Pancreas (tissue), 10 donors: ENCODE measurements at regions not wholly inside any gene's neighbourhood (a gene's known extent, or its start where the extent isn't known, plus 50 kb on each side); places are given as distances from the start of the nearest gene placed in this dataset.

ENCODE experiments used
- ATAC-seq, 4 donors: fragments of 200-7000 bp; cut with Tn5 transposase; one replicate each; pipeline versions ENCODE4 v1.8.0 to v1.9.1; 2020; ENCODE audit warnings: mild to moderate bottlenecking in 4 of 4, moderate library complexity in 4 of 4
- DNase-seq, 6 donors: peaks; one replicate each; pipeline ENCODE4 v3.0.0-alpha.2; 2020
- FAIRE-seq: peaks from 2 replicates; lab custom pipeline; 2012; peaks lifted over from hg19 to GRCh38; lab: Jason Lieb, UNC
- H3K27ac ChIP-seq, 4 donors: fragments of 200-600 bp; sonication (generic); 1 replicate in 3 of 4; 2 replicates in 1 of 4; pipeline versions ENCODE4 v1.5.0 to v1.8.0; 2020
- H3K27me3 ChIP-seq, 4 donors: fragments of 200-600 bp; one replicate each; pipeline ENCODE4 v1.8.0; 2021
- H3K36me3 ChIP-seq, 3 donors: fragments of 200-600 bp; sonication (generic) in 1 of 3; one replicate each; pipeline versions ENCODE4 v1.5.0 to v1.8.0; 2020 to 2021
- H3K4me1 ChIP-seq, 3 donors: fragments of 200-600 bp; one replicate each; pipeline ENCODE4 v1.8.0; 2021
- H3K4me3 ChIP-seq, 4 donors: fragments of 200-600 bp; sonication (generic) in 2 of 4; one replicate each; pipeline versions ENCODE4 v1.5.0 to v1.8.0; 2020 to 2021
- H3K9me3 ChIP-seq, 4 donors: fragments of 200-600 bp; one replicate each; pipeline ENCODE4 v1.8.0; 2021
- WGBS, 2 donors: extraction: QIAGEN DNeasy Blood & Tissue Kit; methylation state at CpG; one replicate each; pipeline ENCODE4 v1.1.7; 2013; 5-methylcytosine and 5-hydroxymethylcytosine counted together
- intact Hi-C, 3 donors: fragments of 100-400 bp; cut with DNase I; formaldehyde crosslinking; loops; one replicate each; pipeline versions ENCODE4 v1.11.1 to v1.14.2; 2022
- TF ChIP-seq, protein P1 (sequence below), 4 donors: fragments of 200-600 bp; sonication (generic) in 3 of 4; IDR thresholded peaks; one replicate each; pipeline versions ENCODE4 v1.5.0 to v1.8.0; 2021; ENCODE audit warnings: antibody characterized with exemption in 4 of 4
- donor health status: healthy with polysubstance abuse.
- donor health status: DM: no; HTN: no; CAD: no; lungs with moderate emphysema.
- donor health status: DM: no; HTN: no; CAD: no.
- donor health status: control.
- donor health status: control.
- donor health status: Bipolar disorder and iron deficiency.
- donor health status: DM: yes; HTN: yes; CAD: no.
- donor health status: DM: no; HTN: no; CAD: no.
- donor health status: DM: no; HTN: no; CAD: no.
- donor health status: DM: yes; HTN: yes; CAD: no.

DNA sequence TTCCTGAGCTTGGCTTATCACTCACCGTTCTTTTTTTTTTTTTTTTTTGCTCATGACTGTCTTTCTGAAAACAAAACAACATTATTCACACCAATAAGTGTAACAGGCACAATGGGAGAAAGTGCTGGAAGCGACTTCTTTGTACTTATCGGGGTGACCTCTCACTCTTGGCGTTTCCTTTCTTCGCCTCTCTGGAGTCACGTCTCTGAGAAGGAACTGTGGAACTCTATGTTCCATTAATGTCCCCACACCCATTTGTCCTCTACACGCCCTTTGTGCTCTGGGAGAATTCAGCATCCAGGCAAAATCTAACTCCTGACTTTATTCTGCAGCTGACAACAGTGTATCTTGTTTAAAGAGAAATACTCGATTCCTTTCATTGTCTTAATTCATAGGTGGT lies 70.8 kb upstream of the FAM204A start:
- Histone ChIP-seq H3K9me3 (no peaks in the 10 kb centered on the region), H3K4me3 (no peak overlapping the region), H3K36me3 (no peaks in the 10 kb centered on the region), H3K4me1 (no peaks in the 10 kb centered on the region), H3K27ac (no peak overlapping the region), H3K27me3 (peaks cover 0 to 3% (median 0%) of the 10 kb centered on the region in 4 donors)
- ATAC-seq (no peak), DNase-seq (no peak), FAIRE-seq (no peak)
- 76 to 82% methylated on average over 8 of the region's 8 CpGs for WGBS, 2 donors
- TF ChIP-seq, protein P1, sequence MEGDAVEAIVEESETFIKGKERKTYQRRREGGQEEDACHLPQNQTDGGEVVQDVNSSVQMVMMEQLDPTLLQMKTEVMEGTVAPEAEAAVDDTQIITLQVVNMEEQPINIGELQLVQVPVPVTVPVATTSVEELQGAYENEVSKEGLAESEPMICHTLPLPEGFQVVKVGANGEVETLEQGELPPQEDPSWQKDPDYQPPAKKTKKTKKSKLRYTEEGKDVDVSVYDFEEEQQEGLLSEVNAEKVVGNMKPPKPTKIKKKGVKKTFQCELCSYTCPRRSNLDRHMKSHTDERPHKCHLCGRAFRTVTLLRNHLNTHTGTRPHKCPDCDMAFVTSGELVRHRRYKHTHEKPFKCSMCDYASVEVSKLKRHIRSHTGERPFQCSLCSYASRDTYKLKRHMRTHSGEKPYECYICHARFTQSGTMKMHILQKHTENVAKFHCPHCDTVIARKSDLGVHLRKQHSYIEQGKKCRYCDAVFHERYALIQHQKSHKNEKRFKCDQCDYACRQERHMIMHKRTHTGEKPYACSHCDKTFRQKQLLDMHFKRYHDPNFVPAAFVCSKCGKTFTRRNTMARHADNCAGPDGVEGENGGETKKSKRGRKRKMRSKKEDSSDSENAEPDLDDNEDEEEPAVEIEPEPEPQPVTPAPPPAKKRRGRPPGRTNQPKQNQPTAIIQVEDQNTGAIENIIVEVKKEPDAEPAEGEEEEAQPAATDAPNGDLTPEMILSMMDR (IDR thresholded peaks at IDR 0.05): no peak
- intact Hi-C loops: no loop called here

DNA sequence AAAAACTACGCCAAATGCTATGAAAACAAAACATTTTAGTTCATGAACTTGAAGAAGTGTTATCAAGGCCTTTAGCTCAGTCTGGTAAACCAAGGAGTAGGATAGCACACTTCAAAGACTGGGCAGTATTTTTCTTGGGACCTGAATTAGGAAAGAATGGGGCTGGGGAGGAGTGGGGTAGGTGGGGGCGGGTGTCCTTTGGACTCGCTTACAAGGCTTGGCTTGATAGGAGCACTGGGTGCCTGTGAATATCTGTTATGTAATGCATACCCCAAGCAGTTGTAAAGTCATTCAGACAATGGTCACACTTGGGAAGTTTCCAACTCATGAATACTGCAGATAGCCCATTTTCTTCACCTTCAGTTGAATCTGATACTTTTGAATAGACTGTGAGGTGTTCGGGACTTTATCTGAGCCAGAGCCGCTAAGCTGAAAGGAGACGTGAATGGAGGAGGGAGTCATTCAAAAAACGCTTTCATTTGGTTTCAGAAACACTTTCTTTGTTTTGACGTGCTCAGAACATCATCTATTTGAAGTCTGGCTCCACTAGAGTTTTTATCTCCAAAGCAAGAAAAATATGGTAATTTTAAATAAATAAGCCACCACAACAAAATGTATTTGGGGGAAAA lies 70.1 kb upstream of the FAM204A start:
- peaks cover 0 to 3% (median 0%) of the 10 kb centered on the region in 4 donors for H3K27me3 ChIP-seq
- intact Hi-C loops: no loop called here
- no peak overlapping the region for H3K27ac ChIP-seq
- H3K4me3 ChIP-seq: no peak overlapping the region
- DNase-seq (no peak), ATAC-seq (no peak), FAIRE-seq (no peak)
- 78 to 83% methylated on average over 8 of the region's 8 CpGs for WGBS, 2 donors
- no peaks in the 10 kb centered on the region for H3K4me1 ChIP-seq
- no peaks in the 10 kb centered on the region for H3K9me3 ChIP-seq
- no peaks in the 10 kb centered on the region for H3K36me3 ChIP-seq
- TF ChIP-seq, protein P1 (IDR thresholded peaks at IDR 0.05): no peak

DNA sequence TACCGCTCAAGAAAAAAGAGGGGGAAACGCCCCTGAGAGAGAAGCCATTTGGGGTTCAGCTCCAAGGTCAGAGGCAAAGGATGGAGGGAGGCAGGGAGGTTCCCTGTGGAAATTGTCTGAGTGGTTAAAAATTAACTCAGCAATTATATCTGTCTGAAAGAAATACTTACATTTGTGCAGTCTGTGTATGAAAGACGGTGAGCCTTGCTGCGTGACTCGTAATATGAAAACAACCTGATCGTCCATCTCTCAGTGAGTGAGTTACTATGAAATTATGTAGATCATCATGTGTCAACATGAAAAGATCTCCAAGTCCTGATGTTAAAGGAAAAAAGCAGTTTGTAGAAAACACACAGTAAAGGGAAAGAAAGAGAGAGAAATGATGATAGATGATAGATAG lies 67.2 kb upstream of the FAM204A start:
- no peak overlapping the region for H3K27ac ChIP-seq
- FAIRE-seq (no peak), DNase-seq (no peak), ATAC-seq (no peak)
- intact Hi-C loops: no loop called here
- 39% methylated on average over 6 of the region's 6 CpGs for WGBS, 2 donors
- peaks cover 0 to 11% (median 0%) of the 10 kb centered on the region in 4 donors for H3K27me3 ChIP-seq
- no peaks in the 10 kb centered on the region for H3K9me3 ChIP-seq
- H3K36me3 ChIP-seq: no peaks in the 10 kb centered on the region
- H3K4me1 ChIP-seq: no peaks in the 10 kb centered on the region
- H3K4me3 ChIP-seq: no peak overlapping the region
- TF ChIP-seq, protein P1 (IDR thresholded peaks at IDR 0.05): no peak

DNA sequence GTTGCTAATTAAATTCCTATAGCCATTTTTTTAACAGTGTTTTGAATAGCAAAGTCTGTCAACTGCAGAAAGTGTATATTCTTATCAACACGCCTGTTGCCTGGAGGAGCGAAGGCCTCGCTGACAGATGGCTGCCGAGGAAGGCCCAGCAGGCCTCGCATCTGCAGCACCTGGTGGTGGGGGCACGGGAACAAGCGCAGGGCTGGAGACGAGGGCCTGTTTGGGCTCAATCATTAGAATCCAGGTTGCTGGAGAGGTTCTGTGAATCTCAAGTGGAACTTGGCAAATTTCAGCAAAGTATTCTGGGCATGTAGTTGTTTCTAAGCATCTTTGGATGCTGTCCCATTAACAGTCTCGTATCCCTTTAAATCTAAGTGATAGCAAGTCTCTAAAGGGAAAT lies 66.1 kb upstream of the FAM204A start:
- intact Hi-C loops: no loop called here
- Histone ChIP-seq H3K4me3 (no peak overlapping the region), H3K27ac (no peak overlapping the region), H3K4me1 (no peaks in the 10 kb centered on the region), H3K36me3 (no peaks in the 10 kb centered on the region), H3K9me3 (no peaks in the 10 kb centered on the region), H3K27me3 (peaks cover 0 to 11% (median 0%) of the 10 kb centered on the region in 4 donors)
- 81 to 84% methylated on average over 9 of the region's 9 CpGs for WGBS, 2 donors
- TF ChIP-seq, protein P1 (IDR thresholded peaks at IDR 0.05): no peak
- DNase-seq: no peak
- FAIRE-seq: no peak
- ATAC-seq: no peak

DNA sequence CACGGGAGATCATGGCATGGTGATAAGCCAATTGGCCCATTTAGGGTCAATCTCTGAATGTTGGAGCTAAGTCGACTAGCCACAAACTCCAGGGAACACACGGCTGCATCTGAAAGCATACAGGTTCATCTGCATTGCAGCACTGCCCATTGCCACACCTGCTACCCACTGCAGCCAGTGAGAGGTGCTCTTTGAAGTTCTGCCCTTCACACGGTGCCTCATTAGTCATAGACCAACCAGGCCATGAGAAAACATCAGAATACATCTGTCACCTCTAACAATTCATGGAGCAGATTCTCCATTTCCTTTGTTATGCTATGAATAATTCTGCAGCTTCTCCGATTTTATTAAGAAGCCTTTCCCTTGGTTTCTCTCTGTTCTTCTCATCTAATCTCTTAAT lies 65.7 kb upstream of the FAM204A start:
- ATAC-seq (no peak), DNase-seq (no peak), FAIRE-seq (no peak)
- TF ChIP-seq, protein P1 (IDR thresholded peaks at IDR 0.05): no peak
- Histone ChIP-seq H3K4me1 (no peaks in the 10 kb centered on the region), H3K4me3 (no peak overlapping the region), H3K27ac (no peak overlapping the region), H3K27me3 (peaks cover 0 to 9% (median 0%) of the 10 kb centered on the region in 4 donors), H3K9me3 (no peaks in the 10 kb centered on the region), H3K36me3 (no peaks in the 10 kb centered on the region)
- 69 to 71% methylated on average over 5 of the region's 5 CpGs for WGBS, 2 donors
- intact Hi-C loops: no loop called here
